ENCODE measurements at regions not wholly inside any gene's neighbourhood (a gene's known extent, or its start where the extent isn't known, plus 50 kb on each side); places are given as distances from the start of the nearest gene placed in this dataset.

- BruUV-seq (replicated peaks), result no TSS peak
- Histone ChIP-seq H3K4me1 (ENCODE audit: control insufficient read depth, insufficient read depth, low read length) (no peaks in the 10 kb centered on the region), H4K20me1 (ENCODE audit: insufficient read depth, low read length) (no peaks in the 10 kb centered on the region), H3K14ac (replicated peaks; ENCODE audit: low read depth, low read length) (no peak overlapping the region), H3K4me2 (ENCODE audit: low read depth, low read length) (no peak overlapping the region), H2BK20ac (ENCODE audit: low read depth, low read length) (no peak overlapping the region), H3K27me3 (ENCODE audit: control insufficient read depth, insufficient read depth, low read length) (no peaks in the 10 kb centered on the region; the same call in 1 of the 2 replicates), H3K4me3 (ENCODE audit: insufficient read depth, low read depth, low read length) (no peak overlapping the region), H4K5ac (ENCODE audit: low read depth, low read length) (no peak overlapping the region), H2BK15ac (ENCODE audit: low read depth, low read length) (no peak overlapping the region), H2AK9ac (replicated peaks; ENCODE audit: low read depth, low read length, poor library complexity) (no peak overlapping the region), H2AK5ac (ENCODE audit: low read depth, low read length) (no peak overlapping the region), H3K36me3 (ENCODE audit: control insufficient read depth, insufficient read depth, low read length) (no peaks in the 10 kb centered on the region), H2BK120ac (ENCODE audit: low read depth, low read length) (no peak overlapping the region), H3K4ac (ENCODE audit: low read depth, low read length) (no peak overlapping the region), H2AFZ (replicated peaks; ENCODE audit: low read length, poor library complexity) (no peak overlapping the region), H3K9me1 (ENCODE audit: insufficient read depth, low read length) (no peaks in the 10 kb centered on the region), H4K8ac (ENCODE audit: low read depth in 2 of 2, low read length in 2 of 2) (no peak overlapping the region), H3K56ac (ENCODE audit: extremely low read depth, insufficient read depth, low read length) (no peak overlapping the region), H2BK5ac (ENCODE audit: low read depth, low read length, poor library complexity, severe bottlenecking) (no peak overlapping the region), H3K79me1 (ENCODE audit: low read depth in 1 of 2, low read length in 2 of 2) (no peaks in the 10 kb centered on the region), H3K9me3 (ENCODE audit: control insufficient read depth, insufficient read depth, low read length) (no peaks in the 10 kb centered on the region), H3K27ac (ENCODE audit: insufficient read depth, low read length) (no peak overlapping the region), H3K23ac (ENCODE audit: low read depth, low read length) (no peak overlapping the region), H3K9ac (ENCODE audit: low read depth, low read length) (no peak overlapping the region), H4K91ac (ENCODE audit: insufficient read depth, low read depth, low read length) (no peak overlapping the region), H3K18ac (ENCODE audit: low read depth, low read length) (no peak overlapping the region)
- no CpG with 5 or more reads among the region's 1 CpG for WGBS, 2 experiments (ENCODE audit: extremely low coverage in 2 of 2, insufficient read length in 1 of 2)
- no peak for TF ChIP-seq BHLHE40 (IDR thresholded peaks at IDR 0.05; ENCODE audit: low read depth, low read length)
- TF ChIP-seq RFX5 (IDR thresholded peaks at IDR 0.05; ENCODE audit: low read depth, low read length), result no peak
- no peak for TF ChIP-seq ELK1 (IDR thresholded peaks at IDR 0.05; ENCODE audit: borderline replicate concordance, low read depth, low read length)
- TF ChIP-seq USF2 (IDR thresholded peaks at IDR 0.05; ENCODE audit: low read depth, low read length), result no peak
- TF ChIP-seq RAD21 (IDR thresholded peaks at IDR 0.05; ENCODE audit: low read length), result no peak
- TF ChIP-seq FOS (IDR thresholded peaks at IDR 0.05; ENCODE audit: low read depth, low read length), result no peak
- TF ChIP-seq MXI1 (IDR thresholded peaks at IDR 0.05; ENCODE audit: borderline replicate concordance, low read depth, low read length), result no peak
- no peak for TF ChIP-seq SMC3 (IDR thresholded peaks at IDR 0.05; ENCODE audit: low read depth, low read length)
- no peak for TF ChIP-seq NFE2L2 (IDR thresholded peaks at IDR 0.05; ENCODE audit: low read depth, low read length)
- TF ChIP-seq CEBPB (IDR thresholded peaks at IDR 0.05; ENCODE audit: low read depth, low read length), result no peak
- TF ChIP-seq MAFK (IDR thresholded peaks at IDR 0.05; ENCODE audit: low read depth, low read length), result no peak
- TF ChIP-seq POLR2A (IDR thresholded peaks at IDR 0.05; ENCODE audit: low read depth, low read length), result no peak
- no peak for TF ChIP-seq MAZ (IDR thresholded peaks at IDR 0.05; ENCODE audit: borderline replicate concordance, low read depth, low read length)
- TF ChIP-seq RCOR1 (IDR thresholded peaks at IDR 0.05; ENCODE audit: insufficient replicate concordance, low read length), result no peak
- dilution Hi-C loops (cut with HindIII; ENCODE audit: low sequenced_read_pairs, unreplicated experiment), result no loop called here
- ChIA-PET CTCF (no interaction called here), POLR2A (ENCODE audit: unreplicated experiment) (no interaction called here)
- DNase-seq (no peak), ATAC-seq (ENCODE audit: low read depth) (peak; percentile 24; the same call in 1 of the 2 replicates)
- intact Hi-C loops (cut with micrococcal nuclease), result no loop called here
- in situ Hi-C loops (cut with MboI; ENCODE audit: low sequenced_read_pairs), result no loop called here
Observed at GRCh38 chr6:119552021-119552420, 202.5 kb upstream of the MAN1A1 start.

All from IMR-90 (cell line).